HEK293 (cell line): ENCODE measurements at regions not wholly inside any gene's neighbourhood (a gene's known extent, or its start where the extent isn't known, plus 50 kb on each side); places are given as distances from the start of the nearest gene placed in this dataset.
A peak's percentile ranks its signal among the peaks of the same experiment; 100 is the strongest.

Source experiments
- CTCF ChIA-PET: fragments of 350-600 bp; formaldehyde crosslinking; extraction: SDS; loops from one replicate; lab custom pipeline; 2021; ENCODE audit warnings: antibody characterized with exemption; lab: Yijun Ruan, JAX
- POLR2A ChIA-PET: fragments of 300-600 bp; formaldehyde crosslinking; extraction: SDS; loops from one replicate; lab custom pipeline; 2020; ENCODE audit warnings: antibody characterized with exemption, inconsistent platforms; lab: Yijun Ruan, JAX
- H3K27ac ChIP-seq: fragments of 200-500 bp; sonication (Bioruptor generic); 2 replicates; pipeline ENCODE4 v1.5.1; 2014; ENCODE audit warnings: low read depth, low read length, control low read depth, inconsistent platforms; ENCODE audit errors: extremely low read depth
- H3K36me3 ChIP-seq, 2 experiments: fragments of 200-500 bp in 1 of 2; sonication (Bioruptor generic) in 1 of 2; 1 replicate in 1 of 2; 2 replicates in 1 of 2; pipeline ENCODE4 v1.5.1; 2014 to 2017; ENCODE audit warnings: inconsistent platforms in 2 of 2, low read length in 2 of 2; ENCODE audit not compliant: control insufficient read depth in 2 of 2, insufficient read depth in 1 of 2
- H3K4me1 ChIP-seq: fragments of 200-500 bp; sonication (Bioruptor generic); 2 replicates; pipeline ENCODE4 v1.5.1; 2014; ENCODE audit warnings: mild to moderate bottlenecking, low read length, inconsistent platforms; ENCODE audit not compliant: control insufficient read depth, insufficient read depth
- H3K4me3 ChIP-seq: 2 replicates; pipeline ENCODE4 v1.5.1; 2011; ENCODE audit warnings: low read depth, mild to moderate bottlenecking, control low read depth, low read length, moderate library complexity
- H3K9me3 ChIP-seq: fragments of 200-500 bp; sonication (Bioruptor generic); 2 replicates; pipeline ENCODE4 v1.5.1; 2014; ENCODE audit warnings: low read depth, low read length, inconsistent platforms; ENCODE audit not compliant: control insufficient read depth, insufficient read depth
- GLI4 ChIP-seq: fragments of 450-650 bp; formaldehyde crosslinking; IDR thresholded peaks from 2 replicates; pipeline ENCODE4 v1.5.1; 2016; ENCODE audit warnings: missing biosample characterization, missing genetic modification characterization
- SALL2 ChIP-seq: fragments of 450-650 bp; formaldehyde crosslinking; IDR thresholded peaks from 2 replicates; pipeline ENCODE4 v1.5.0; 2017; ENCODE audit warnings: missing biosample characterization, mild to moderate bottlenecking, missing genetic modification characterization, borderline replicate concordance
- SCRT2 ChIP-seq: fragments of 450-650 bp; formaldehyde crosslinking; IDR thresholded peaks from 2 replicates; pipeline ENCODE4 v1.5.1; 2016; ENCODE audit warnings: missing biosample characterization, missing genetic modification characterization
- YY2 ChIP-seq: fragments of 450-650 bp; formaldehyde crosslinking; IDR thresholded peaks from 2 replicates; pipeline ENCODE4 v1.5.1; 2016; ENCODE audit warnings: missing biosample characterization, missing genetic modification characterization
- ZBTB26 ChIP-seq: fragments of 450-650 bp; formaldehyde crosslinking; optimal IDR thresholded peaks from 2 replicates; pipeline ENCODE3; 2016; ENCODE audit warnings: missing biosample characterization, mild to moderate bottlenecking, missing genetic modification characterization
- ZBTB48 ChIP-seq: fragments of 450-650 bp; formaldehyde crosslinking; IDR thresholded peaks from 2 replicates; pipeline ENCODE4 v1.5.1; 2016; ENCODE audit warnings: missing biosample characterization, missing genetic modification characterization
- ZBTB8A ChIP-seq: fragments of 450-650 bp; formaldehyde crosslinking; IDR thresholded peaks from 2 replicates; pipeline ENCODE4 v1.5.1; 2016; ENCODE audit warnings: missing biosample characterization, missing genetic modification characterization
- ZNF112 ChIP-seq: fragments of 450-650 bp; formaldehyde crosslinking; IDR thresholded peaks from 2 replicates; pipeline ENCODE4 v1.5.0; 2017; ENCODE audit warnings: missing biosample characterization, missing genetic modification characterization
- ZNF155 ChIP-seq: fragments of 450-650 bp; formaldehyde crosslinking; IDR thresholded peaks from 2 replicates; pipeline ENCODE4 v1.5.1; 2016; ENCODE audit warnings: missing biosample characterization, missing genetic modification characterization
- ZNF202 ChIP-seq: fragments of 450-650 bp; formaldehyde crosslinking; IDR thresholded peaks from 2 replicates; pipeline ENCODE4 v1.5.1; 2016; ENCODE audit warnings: missing biosample characterization, missing genetic modification characterization, borderline replicate concordance
- ZNF24 ChIP-seq: fragments of 450-650 bp; formaldehyde crosslinking; IDR thresholded peaks from 2 replicates; pipeline ENCODE4 v1.5.1; 2016; ENCODE audit warnings: missing biosample characterization, missing genetic modification characterization
- ZNF266 ChIP-seq: fragments of 450-650 bp; formaldehyde crosslinking; IDR thresholded peaks from 2 replicates; pipeline ENCODE4 v1.5.1; 2016; ENCODE audit warnings: missing biosample characterization, missing genetic modification characterization, low read depth
- ZNF341 ChIP-seq: fragments of 450-650 bp; formaldehyde crosslinking; IDR thresholded peaks from 2 replicates; pipeline ENCODE4; 2016; ENCODE audit warnings: low read depth, missing biosample characterization, missing genetic modification characterization
- ZNF48 ChIP-seq: fragments of 450-650 bp; formaldehyde crosslinking; IDR thresholded peaks from 2 replicates; pipeline ENCODE4 v1.5.1; 2016; ENCODE audit warnings: missing biosample characterization, missing genetic modification characterization
- ZNF544 ChIP-seq: fragments of 450-650 bp; formaldehyde crosslinking; IDR thresholded peaks from 2 replicates; pipeline ENCODE4 v1.5.0; 2017; ENCODE audit warnings: missing biosample characterization, missing genetic modification characterization
- ZNF571 ChIP-seq: fragments of 450-650 bp; formaldehyde crosslinking; IDR thresholded peaks from 2 replicates; pipeline ENCODE4 v1.5.0; 2017; ENCODE audit warnings: missing biosample characterization, missing genetic modification characterization
- ZNF600 ChIP-seq: fragments of 450-650 bp; formaldehyde crosslinking; IDR thresholded peaks from 2 replicates; pipeline ENCODE4 v1.5.1; 2016; ENCODE audit warnings: missing biosample characterization, missing genetic modification characterization
- ZNF621 ChIP-seq: fragments of 450-650 bp; formaldehyde crosslinking; IDR thresholded peaks from 2 replicates; pipeline ENCODE4 v1.5.1; 2017; ENCODE audit warnings: missing biosample characterization, missing genetic modification characterization
- ZNF639 ChIP-seq: fragments of 450-650 bp; formaldehyde crosslinking; IDR thresholded peaks from 2 replicates; pipeline ENCODE4 v1.5.1; 2016; ENCODE audit warnings: missing biosample characterization, missing genetic modification characterization
- ZNF658 ChIP-seq: fragments of 450-650 bp; formaldehyde crosslinking; IDR thresholded peaks from 2 replicates; pipeline ENCODE4; 2016; ENCODE audit warnings: missing biosample characterization, missing genetic modification characterization
- ZNF670 ChIP-seq: fragments of 450-650 bp; formaldehyde crosslinking; IDR thresholded peaks from 2 replicates; pipeline ENCODE4 v1.5.1; 2016; ENCODE audit warnings: missing biosample characterization, missing genetic modification characterization, low read depth
- ZNF677 ChIP-seq: fragments of 450-650 bp; IDR thresholded peaks from 2 replicates; pipeline ENCODE4 v1.5.0; 2018; ENCODE audit warnings: missing biosample characterization, mild to moderate bottlenecking, missing genetic modification characterization, moderate library complexity
- ZNF747 ChIP-seq: fragments of 450-650 bp; formaldehyde crosslinking; IDR thresholded peaks from 2 replicates; pipeline ENCODE4 v1.5.1; 2016; ENCODE audit warnings: missing biosample characterization, missing genetic modification characterization
- ZNF785 ChIP-seq: fragments of 450-650 bp; formaldehyde crosslinking; IDR thresholded peaks from 2 replicates; pipeline ENCODE4 v1.5.1; 2016; ENCODE audit warnings: missing biosample characterization, missing genetic modification characterization
- ZNF792 ChIP-seq: fragments of 450-650 bp; formaldehyde crosslinking; IDR thresholded peaks from 2 replicates; pipeline ENCODE4 v1.5.1; 2016; ENCODE audit warnings: missing biosample characterization, missing genetic modification characterization
- ZNF830 ChIP-seq: fragments of 450-650 bp; IDR thresholded peaks from 2 replicates; pipeline ENCODE4 v1.5.0; 2018; ENCODE audit warnings: missing biosample characterization, missing genetic modification characterization, low read depth, mild to moderate bottlenecking, moderate library complexity
- ZXDB ChIP-seq: fragments of 450-650 bp; formaldehyde crosslinking; IDR thresholded peaks from 2 replicates; pipeline ENCODE4 v1.5.1; 2016; ENCODE audit warnings: missing biosample characterization, missing genetic modification characterization
- TF ChIP-seq, protein P1 (sequence below): fragments of 450-650 bp; formaldehyde crosslinking; IDR thresholded peaks from 2 replicates; pipeline ENCODE4 v1.5.1; 2016; ENCODE audit warnings: missing biosample characterization, missing genetic modification characterization

DNA sequence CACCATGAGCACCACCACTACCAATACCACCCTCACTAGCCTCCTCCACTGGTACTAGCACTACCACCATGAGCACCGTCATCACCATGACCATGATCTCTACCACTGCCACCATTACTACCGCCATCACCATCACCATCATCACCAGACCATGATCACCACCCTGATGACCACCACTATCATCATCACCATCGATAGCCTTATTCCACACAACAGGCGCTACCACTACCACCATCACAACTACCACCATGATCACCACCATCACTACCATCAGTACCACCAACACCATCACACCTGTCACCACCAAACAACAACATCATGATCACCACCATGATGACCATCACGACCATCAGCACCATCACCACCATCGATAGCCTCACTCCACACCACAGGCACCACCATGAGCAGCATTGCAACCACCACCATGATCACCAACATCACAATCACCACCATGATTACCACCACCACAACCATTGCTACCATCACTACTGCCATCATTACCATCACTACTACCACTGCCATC, 56.6 kb upstream of the CASZ1 start:
- Histone ChIP-seq H3K4me3 (no peak overlapping the region), H3K36me3 (no peaks in the 10 kb centered on the region), H3K27ac (no peak overlapping the region), H3K9me3 (no peaks in the 10 kb centered on the region), H3K4me1 (no peaks in the 10 kb centered on the region)
- ChIA-PET CTCF (no interaction called here), POLR2A (no interaction called here)
- 0 out of 2 replicates have a peak, but pooled peaks have one; percentile 32 for TF ChIP-seq ZBTB48
- no peak for TF ChIP-seq ZNF670
- 0 out of 2 replicates have a peak, but pooled peaks have one; percentile 29 for TF ChIP-seq ZNF544 (tag by site-specific recombination)
- TF ChIP-seq ZXDB (tag by site-specific recombination), result no peak
- peak; percentile 86; the same call in 1 of the 2 replicates for TF ChIP-seq ZNF621 (tag by site-specific recombination)
- peak; percentile 11; the same call in 1 of the 2 replicates for TF ChIP-seq YY2
- TF ChIP-seq ZNF747 (tag by site-specific recombination), result 0 out of 2 replicates have a peak, but pooled peaks have one; percentile 55
- no peak for TF ChIP-seq ZNF341
- TF ChIP-seq, protein P1, sequence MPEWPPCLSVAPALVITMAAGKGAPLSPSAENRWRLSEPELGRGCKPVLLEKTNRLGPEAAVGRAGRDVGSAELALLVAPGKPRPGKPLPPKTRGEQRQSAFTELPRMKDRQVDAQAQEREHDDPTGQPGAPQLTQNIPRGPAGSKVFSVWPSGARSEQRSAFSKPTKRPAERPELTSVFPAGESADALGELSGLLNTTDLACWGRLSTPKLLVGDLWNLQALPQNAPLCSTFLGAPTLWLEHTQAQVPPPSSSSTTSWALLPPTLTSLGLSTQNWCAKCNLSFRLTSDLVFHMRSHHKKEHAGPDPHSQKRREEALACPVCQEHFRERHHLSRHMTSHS (tag by site-specific recombination), result peak; percentile 50; the same call in 1 of the 2 replicates
- 0 out of 2 replicates have a peak, but pooled peaks have one; percentile 1 for TF ChIP-seq ZNF266 (tag by site-specific recombination)
- 0 out of 2 replicates have a peak, but pooled peaks have one; percentile 69 for TF ChIP-seq ZNF571 (tag by site-specific recombination)
- TF ChIP-seq ZNF639, result no peak

- no peak for TF ChIP-seq ZNF202
- TF ChIP-seq ZNF600, result no peak
- TF ChIP-seq ZNF658, result 0 out of 2 replicates have a peak, but pooled peaks have one; percentile 30
- no peak for TF ChIP-seq ZNF785 (tag by site-specific recombination)
- TF ChIP-seq GLI4 (tag by site-specific recombination), result 0 out of 2 replicates have a peak, but pooled peaks have one; percentile 74
- no peak for TF ChIP-seq SCRT2
- no peak for TF ChIP-seq ZNF48 (tag by site-specific recombination)
- no peak for TF ChIP-seq ZBTB26 (tag by site-specific recombination)
- no peak for TF ChIP-seq ZNF677 (tag by site-specific recombination)
- no peak for TF ChIP-seq ZNF155 (tag by site-specific recombination)
- TF ChIP-seq ZNF830, result no peak
- peak; percentile 54; the same call in 1 of the 2 replicates for TF ChIP-seq ZNF621 (tag by site-specific recombination)
- no peak for TF ChIP-seq ZBTB8A (tag by site-specific recombination)
- no peak for TF ChIP-seq ZNF792 (tag by site-specific recombination)
- TF ChIP-seq SALL2 (tag by site-specific recombination), result 0 out of 2 replicates have a peak, but pooled peaks have one; percentile 50
- TF ChIP-seq ZNF24 (tag by site-specific recombination), result no peak
- TF ChIP-seq ZNF112 (tag by site-specific recombination), result no peak
- Histone ChIP-seq H3K27ac (no peak overlapping the region), H3K4me3 (no peak overlapping the region), H3K9me3 (no peaks in the 10 kb centered on the region), H3K4me1 (no peaks in the 10 kb centered on the region), H3K36me3 (no peaks in the 10 kb centered on the region)
- CTCF ChIA-PET, result interaction anchor here (0.7 kb wide), 1 partner anchor 332 kb away, joined by 5 read pairs; no protein-coding TSS in a partner anchor
- POLR2A ChIA-PET, result no interaction called here
Observed at GRCh38 chr1:10853701-10854100, 57.3 kb upstream of the CASZ1 start.
